HCT116 (cell line): ENCODE measurements at regions not wholly inside any gene's neighbourhood (a gene's known extent, or its start where the extent isn't known, plus 50 kb on each side); places are given as distances from the start of the nearest gene placed in this dataset.

Experiments
- CEBPB ChIP-seq: IDR thresholded peaks from 2 replicates; pipeline ENCODE4 v1.6.1; 2012; ENCODE audit warnings: low read depth
- ELF1 ChIP-seq: IDR thresholded peaks from 2 replicates; pipeline ENCODE4 v1.6.1; 2012; ENCODE audit warnings: low read depth, borderline replicate concordance
- EZH2 ChIP-seq: fragments of 200-600 bp; sonication (generic); IDR thresholded peaks from 2 replicates; pipeline ENCODE4 v1.6.1; 2017; ENCODE audit warnings: antibody characterized with exemption, mixed run types
- POLR2A ChIP-seq: IDR thresholded peaks from 2 replicates; pipeline ENCODE4 v1.7.0; 2011; ENCODE audit warnings: borderline replicate concordance; ENCODE audit not compliant: insufficient read depth, insufficient read length; ENCODE audit errors: extremely low read depth
- POLR2AphosphoS5 ChIP-seq: IDR thresholded peaks from 2 replicates; pipeline ENCODE4 v1.6.1; 2011; ENCODE audit warnings: mild to moderate bottlenecking, low read depth, low read length, moderate library complexity
- SIN3A ChIP-seq: IDR thresholded peaks from 2 replicates; pipeline ENCODE4 v1.6.1; 2012; ENCODE audit warnings: low read depth
- SP1 ChIP-seq: IDR thresholded peaks from 2 replicates; pipeline ENCODE4 v1.6.1; 2012; ENCODE audit warnings: low read depth
- TCF7L2 ChIP-seq: IDR thresholded peaks from 2 replicates; pipeline ENCODE4 v1.7.0; 2011; ENCODE audit warnings: borderline replicate concordance, inconsistent platforms; ENCODE audit not compliant: insufficient read depth, insufficient read length; ENCODE audit errors: extremely low read depth
- YY1 ChIP-seq: IDR thresholded peaks from 2 replicates; pipeline ENCODE4 v1.6.1; 2011; ENCODE audit warnings: low read length, low read depth, moderate library complexity, mild to moderate bottlenecking; ENCODE audit not compliant: insufficient replicate concordance; ENCODE audit errors: extremely low read depth
- ZFX ChIP-seq: fragments of 450-650 bp; IDR thresholded peaks from 2 replicates; pipeline ENCODE4 v1.6.1; 2017
- ZNF274 ChIP-seq: fragments of 200-500 bp; sonication (Bioruptor generic); IDR thresholded peaks from 2 replicates; pipeline ENCODE4 v1.6.1; 2014; ENCODE audit warnings: mild to moderate bottlenecking, low read depth, low read length, inconsistent platforms
- TF ChIP-seq, protein P1 (sequence below), 3 experiments: fragments of 200-600 bp in 1 of 3; sonication (generic) in 1 of 3; IDR thresholded peaks in 2 of 3; conservative IDR thresholded peaks in 1 of 3; 2 replicates each; pipeline ENCODE4 v1.5.1; 2012 to 2017; ENCODE audit warnings: low read depth in 2 of 3, low read length in 2 of 3, antibody characterized with exemption in 1 of 3, borderline replicate concordance in 1 of 3, control low read depth in 1 of 3, mild to moderate bottlenecking in 1 of 3, mixed read lengths in 1 of 3, mixed run types in 1 of 3, moderate library complexity in 1 of 3; ENCODE audit not compliant: insufficient read depth in 1 of 3
- TF ChIP-seq, protein P2 (sequence below): IDR thresholded peaks from 2 replicates; pipeline ENCODE4 v1.6.1; 2012; ENCODE audit warnings: low read depth
- TF ChIP-seq, protein P3 (sequence below): IDR thresholded peaks from 2 replicates; pipeline ENCODE4 v1.6.1; 2012

DNA sequence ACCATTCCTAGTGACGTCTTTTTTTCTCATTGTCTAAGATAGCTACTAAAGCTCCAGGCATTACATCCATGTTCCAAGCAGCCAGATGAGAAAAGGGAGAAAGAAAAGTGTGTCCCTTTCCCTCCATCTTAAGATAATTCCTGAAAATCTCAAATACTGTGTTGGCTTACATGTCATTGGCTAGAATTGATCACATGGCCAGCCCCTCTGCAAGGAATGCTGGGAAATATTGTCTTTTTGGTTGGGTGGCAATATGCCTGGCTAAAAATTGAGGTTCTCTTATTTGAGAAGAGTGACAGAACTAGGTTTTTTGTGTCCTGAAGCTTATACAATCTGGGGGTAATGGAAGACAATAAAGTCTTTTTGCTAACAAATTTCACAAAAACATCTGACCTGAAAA, 264.3 kb downstream of the RPAP3 start:
- TF ChIP-seq ELF1: no peak
- TF ChIP-seq POLR2A: no peak
- TF ChIP-seq SP1: no peak
- TF ChIP-seq, protein P1, sequence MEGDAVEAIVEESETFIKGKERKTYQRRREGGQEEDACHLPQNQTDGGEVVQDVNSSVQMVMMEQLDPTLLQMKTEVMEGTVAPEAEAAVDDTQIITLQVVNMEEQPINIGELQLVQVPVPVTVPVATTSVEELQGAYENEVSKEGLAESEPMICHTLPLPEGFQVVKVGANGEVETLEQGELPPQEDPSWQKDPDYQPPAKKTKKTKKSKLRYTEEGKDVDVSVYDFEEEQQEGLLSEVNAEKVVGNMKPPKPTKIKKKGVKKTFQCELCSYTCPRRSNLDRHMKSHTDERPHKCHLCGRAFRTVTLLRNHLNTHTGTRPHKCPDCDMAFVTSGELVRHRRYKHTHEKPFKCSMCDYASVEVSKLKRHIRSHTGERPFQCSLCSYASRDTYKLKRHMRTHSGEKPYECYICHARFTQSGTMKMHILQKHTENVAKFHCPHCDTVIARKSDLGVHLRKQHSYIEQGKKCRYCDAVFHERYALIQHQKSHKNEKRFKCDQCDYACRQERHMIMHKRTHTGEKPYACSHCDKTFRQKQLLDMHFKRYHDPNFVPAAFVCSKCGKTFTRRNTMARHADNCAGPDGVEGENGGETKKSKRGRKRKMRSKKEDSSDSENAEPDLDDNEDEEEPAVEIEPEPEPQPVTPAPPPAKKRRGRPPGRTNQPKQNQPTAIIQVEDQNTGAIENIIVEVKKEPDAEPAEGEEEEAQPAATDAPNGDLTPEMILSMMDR (IDR thresholded peaks at IDR 0.05 in 2 of 3, conservative IDR thresholded peaks at IDR 0.05 in 1 of 3; ENCODE audit: borderline replicate concordance in 1 of 3, insufficient read depth in 1 of 3, low read depth in 2 of 3, low read length in 2 of 3): no peak
- TF ChIP-seq ZNF274: no peak
- TF ChIP-seq TCF7L2: no peak
- no peak for TF ChIP-seq ZFX
- no peak for TF ChIP-seq POLR2AphosphoS5
- TF ChIP-seq, protein P2, sequence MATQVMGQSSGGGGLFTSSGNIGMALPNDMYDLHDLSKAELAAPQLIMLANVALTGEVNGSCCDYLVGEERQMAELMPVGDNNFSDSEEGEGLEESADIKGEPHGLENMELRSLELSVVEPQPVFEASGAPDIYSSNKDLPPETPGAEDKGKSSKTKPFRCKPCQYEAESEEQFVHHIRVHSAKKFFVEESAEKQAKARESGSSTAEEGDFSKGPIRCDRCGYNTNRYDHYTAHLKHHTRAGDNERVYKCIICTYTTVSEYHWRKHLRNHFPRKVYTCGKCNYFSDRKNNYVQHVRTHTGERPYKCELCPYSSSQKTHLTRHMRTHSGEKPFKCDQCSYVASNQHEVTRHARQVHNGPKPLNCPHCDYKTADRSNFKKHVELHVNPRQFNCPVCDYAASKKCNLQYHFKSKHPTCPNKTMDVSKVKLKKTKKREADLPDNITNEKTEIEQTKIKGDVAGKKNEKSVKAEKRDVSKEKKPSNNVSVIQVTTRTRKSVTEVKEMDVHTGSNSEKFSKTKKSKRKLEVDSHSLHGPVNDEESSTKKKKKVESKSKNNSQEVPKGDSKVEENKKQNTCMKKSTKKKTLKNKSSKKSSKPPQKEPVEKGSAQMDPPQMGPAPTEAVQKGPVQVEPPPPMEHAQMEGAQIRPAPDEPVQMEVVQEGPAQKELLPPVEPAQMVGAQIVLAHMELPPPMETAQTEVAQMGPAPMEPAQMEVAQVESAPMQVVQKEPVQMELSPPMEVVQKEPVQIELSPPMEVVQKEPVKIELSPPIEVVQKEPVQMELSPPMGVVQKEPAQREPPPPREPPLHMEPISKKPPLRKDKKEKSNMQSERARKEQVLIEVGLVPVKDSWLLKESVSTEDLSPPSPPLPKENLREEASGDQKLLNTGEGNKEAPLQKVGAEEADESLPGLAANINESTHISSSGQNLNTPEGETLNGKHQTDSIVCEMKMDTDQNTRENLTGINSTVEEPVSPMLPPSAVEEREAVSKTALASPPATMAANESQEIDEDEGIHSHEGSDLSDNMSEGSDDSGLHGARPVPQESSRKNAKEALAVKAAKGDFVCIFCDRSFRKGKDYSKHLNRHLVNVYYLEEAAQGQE: no peak
- no peak for TF ChIP-seq YY1
- TF ChIP-seq EZH2: no peak
- TF ChIP-seq SIN3A: no peak
- TF ChIP-seq CEBPB: no peak
- TF ChIP-seq, protein P3, sequence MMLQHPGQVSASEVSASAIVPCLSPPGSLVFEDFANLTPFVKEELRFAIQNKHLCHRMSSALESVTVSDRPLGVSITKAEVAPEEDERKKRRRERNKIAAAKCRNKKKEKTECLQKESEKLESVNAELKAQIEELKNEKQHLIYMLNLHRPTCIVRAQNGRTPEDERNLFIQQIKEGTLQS: no peak
